SK-N-SH (cell line): ENCODE measurements at regions not wholly inside any gene's neighbourhood (a gene's known extent, or its start where the extent isn't known, plus 50 kb on each side); places are given as distances from the start of the nearest gene placed in this dataset.

Experiments
- CTCF ChIA-PET: fragments of 300-600, 350-600 bp; formaldehyde crosslinking; extraction: SDS; loops from one replicate; lab custom pipeline; 2021; lab: Yijun Ruan, JAX
- POLR2A ChIA-PET: fragments of 350-600 bp; sonication (Branson Sonifier 250); formaldehyde crosslinking; extraction: SDS; loops from one replicate; lab custom pipeline; 2020; ENCODE audit warnings: antibody characterized with exemption, inconsistent platforms; lab: Yijun Ruan, JAX
- DNase-seq: peaks from one replicate; pipeline ENCODE4 v3.0.0; 2012
- H2AFZ ChIP-seq: fragments of 200-600 bp; sonication (generic); 2 replicates; pipeline ENCODE4 v1.8.1; 2016; ENCODE audit warnings: antibody characterized with exemption, mild to moderate bottlenecking, low read depth
- H3F3A ChIP-seq: fragments of 200-600 bp; sonication (generic); replicated peaks from 2 replicates; pipeline ENCODE3; 2016; ENCODE audit warnings: antibody characterized with exemption, mild to moderate bottlenecking; ENCODE audit not compliant: insufficient read depth
- H3K27ac ChIP-seq, 2 experiments: fragments of 200-500 bp in 1 of 2; fragments of 200-600 bp in 1 of 2; sonication (Bioruptor generic) in 1 of 2; sonication (generic), shearing (Covaris generic) in 1 of 2; 2 replicates each; pipeline versions ENCODE4 v1.5.1 to v1.6.1; 2014 to 2016; ENCODE audit warnings: low read depth in 2 of 2, inconsistent platforms in 1 of 2, low read length in 1 of 2, mild to moderate bottlenecking in 1 of 2, mixed read lengths in 1 of 2
- H3K27me3 ChIP-seq: fragments of 200-600 bp; sonication (generic), shearing (Covaris generic); 2 replicates; pipeline ENCODE4 v1.6.1; 2016; ENCODE audit warnings: mixed run types; ENCODE audit not compliant: insufficient read depth
- H3K36me3 ChIP-seq, 2 experiments: fragments of 200-500 bp in 1 of 2; fragments of 200-600 bp in 1 of 2; sonication (Bioruptor generic) in 1 of 2; sonication (generic) in 1 of 2; replicated peaks in 1 of 2; 2 replicates each; pipeline versions ENCODE3 to v1.5.1; 2014 to 2016; ENCODE audit warnings: low read length in 1 of 2, mild to moderate bottlenecking in 1 of 2; ENCODE audit not compliant: insufficient read depth in 2 of 2, control insufficient read depth in 1 of 2
- H3K4me1 ChIP-seq, 2 experiments: fragments of 200-500 bp in 1 of 2; fragments of 200-600 bp in 1 of 2; sonication (Bioruptor generic) in 1 of 2; sonication (generic), shearing (Covaris generic) in 1 of 2; 2 replicates each; pipeline versions ENCODE4 v1.5.1 to v1.6.1; 2014 to 2016; ENCODE audit warnings: low read depth in 1 of 2, low read length in 1 of 2, mixed run types in 1 of 2; ENCODE audit not compliant: insufficient read depth in 2 of 2, control insufficient read depth in 1 of 2
- H3K4me2 ChIP-seq: fragments of 200-600 bp; sonication (generic), shearing (Covaris generic); 2 replicates; pipeline ENCODE4 v1.6.1; 2017; ENCODE audit warnings: mixed run types
- H3K4me3 ChIP-seq, 2 experiments: fragments of 200-500 bp in 1 of 2; fragments of 200-600 bp in 1 of 2; sonication (Bioruptor generic) in 1 of 2; sonication (generic), shearing (Covaris generic) in 1 of 2; 2 replicates each; pipeline versions ENCODE4 v1.5.1 to v1.8.1; 2014 to 2016; ENCODE audit warnings: low read depth in 2 of 2, inconsistent platforms in 1 of 2, low read length in 1 of 2, mild to moderate bottlenecking in 1 of 2, mixed read lengths in 1 of 2, moderate library complexity in 1 of 2
- H3K79me2 ChIP-seq: fragments of 200-600 bp; sonication (generic); 2 replicates; pipeline ENCODE4 v1.8.1; 2017; ENCODE audit warnings: mild to moderate bottlenecking; ENCODE audit not compliant: insufficient read depth
- H3K9ac ChIP-seq: fragments of 200-600 bp; sonication (generic); 2 replicates; pipeline ENCODE4 v1.6.1; 2017; ENCODE audit warnings: mixed run types
- H3K9me2 ChIP-seq: fragments of 200-600 bp; sonication (generic); 2 replicates; pipeline ENCODE4 v1.6.1; 2017; ENCODE audit warnings: mixed run types
- H3K9me3 ChIP-seq: fragments of 200-600 bp; sonication (generic); 2 replicates; pipeline ENCODE4 v1.6.1; 2017; ENCODE audit warnings: mixed run types, mild to moderate bottlenecking, moderate library complexity
- H4K20me1 ChIP-seq: fragments of 200-600 bp; sonication (generic); 2 replicates; pipeline ENCODE4 v1.6.1; 2017; ENCODE audit warnings: mild to moderate bottlenecking, mixed run types; ENCODE audit not compliant: insufficient read depth
- CHD2 ChIP-seq: fragments of 150-350 bp; IDR thresholded peaks from 2 replicates; pipeline ENCODE4 v1.6.1; 2018; ENCODE audit warnings: low read length; ENCODE audit not compliant: partially characterized antibody
- CTCF ChIP-seq: fragments of 200-600 bp; sonication (generic); IDR thresholded peaks from 2 replicates; pipeline ENCODE4 v1.6.1; 2017; ENCODE audit warnings: antibody characterized with exemption, mild to moderate bottlenecking, moderate library complexity
- ELF1 ChIP-seq: IDR thresholded peaks from 2 replicates; pipeline ENCODE4 v1.4.0; 2012
- FOSL2 ChIP-seq: IDR thresholded peaks from 2 replicates; pipeline ENCODE4 v1.4.0; 2012; ENCODE audit warnings: low read depth, mild to moderate bottlenecking, moderate library complexity, borderline replicate concordance
- GABPA ChIP-seq: IDR thresholded peaks from 2 replicates; pipeline ENCODE4 v1.4.0; 2012; ENCODE audit warnings: low read depth, mild to moderate bottlenecking
- GATA2 ChIP-seq: sonication (generic); formaldehyde crosslinking; IDR thresholded peaks from 2 replicates; pipeline ENCODE4 v1.5.0; 2020; ENCODE audit warnings: mild to moderate bottlenecking, missing genetic modification reagents
- IRF3 ChIP-seq: fragments of 150-350 bp; IDR thresholded peaks from 2 replicates; pipeline ENCODE4 v1.6.1; 2016; ENCODE audit warnings: mild to moderate bottlenecking, low read depth, low read length
- MAX ChIP-seq: IDR thresholded peaks from 2 replicates; pipeline ENCODE4 v1.4.0; 2012; ENCODE audit warnings: low read depth
- MXI1 ChIP-seq: IDR thresholded peaks from 2 replicates; pipeline ENCODE4 v1.6.1; 2012; ENCODE audit warnings: mild to moderate bottlenecking, low read depth, low read length, improper control_type of control experiment
- NFIC ChIP-seq: IDR thresholded peaks from 2 replicates; pipeline ENCODE4 v1.4.0; 2012; ENCODE audit warnings: borderline replicate concordance
- NRF1 ChIP-seq: IDR thresholded peaks from 2 replicates; pipeline ENCODE4 v1.6.1; 2012; ENCODE audit warnings: low read depth, mild to moderate bottlenecking, low read length
- RAD21 ChIP-seq: IDR thresholded peaks from 2 replicates; pipeline ENCODE4 v1.6.1; 2012; ENCODE audit warnings: mild to moderate bottlenecking, low read length
- REST ChIP-seq: IDR thresholded peaks from 2 replicates; pipeline ENCODE4 v1.6.1; 2012; ENCODE audit warnings: mild to moderate bottlenecking, low read depth, low read length, moderate library complexity
- SMC3 ChIP-seq: IDR thresholded peaks from 2 replicates; pipeline ENCODE4 v1.6.1; 2012; ENCODE audit warnings: low read depth, low read length, improper control_type of control experiment
- USF1 ChIP-seq: IDR thresholded peaks from 2 replicates; pipeline ENCODE4 v1.4.0; 2012; ENCODE audit warnings: low read depth, borderline replicate concordance
- ZBTB33 ChIP-seq: IDR thresholded peaks from 2 replicates; pipeline ENCODE4 v1.4.0; 2012; ENCODE audit warnings: low read depth, borderline replicate concordance
- WGBS: methylation state at CpG from one replicate; pipeline ENCODE4 v1.1.6; 2017; ENCODE audit warnings: low lambda C conversion rate; 5-methylcytosine and 5-hydroxymethylcytosine counted together

GRCh38 chr1:81689531-81689941 lies 111.2 kb upstream of the ADGRL2 start:
- Histone ChIP-seq H3K27ac (no peak overlapping the region), H3K9me3 (no peaks in the 10 kb centered on the region), H3K9ac (no peak overlapping the region), H4K20me1 (no peaks in the 10 kb centered on the region), H3K4me2 (no peak overlapping the region), H3K4me1 (peaks cover 0 to 3% of the 10 kb centered on the region in 2 experiments; a peak in 1 of 4 replicates), H3F3A (no peaks in the 10 kb centered on the region), H3K79me2 (no peaks in the 10 kb centered on the region), H3K4me3 (no peak overlapping the region), H3K36me3 (no peaks in the 10 kb centered on the region), H2AFZ (no peak overlapping the region), H3K9me2 (no peaks in the 10 kb centered on the region), H3K27me3 (no peaks in the 10 kb centered on the region)
- DNase-seq: no peak
- no peak for TF ChIP-seq IRF3
- TF ChIP-seq MXI1: no peak
- WGBS: 77% methylated on average over 5 of the region's 5 CpGs
- CTCF ChIA-PET: no interaction called here
- POLR2A ChIA-PET: no interaction called here

GRCh38 chr1:81682490-81682889 lies 118.2 kb upstream of the ADGRL2 start:
- no peak overlapping the region for H3K9ac ChIP-seq
- H2AFZ ChIP-seq: peak overlapping the region; percentile 43; the same call in 1 of the 2 replicates
- peaks cover 3% of the 10 kb centered on the region for H3F3A ChIP-seq
- CTCF ChIA-PET: interaction anchor here (1.0 kb wide), 1 partner anchor 20 kb away, joined by 3 read pairs; no protein-coding TSS in a partner anchor
- peaks cover 3 to 21% of the 10 kb centered on the region in 2 experiments; a peak in 2 of 4 replicates for H3K4me1 ChIP-seq
- no peak overlapping the region for H3K4me3 ChIP-seq
- DNase-seq: no peak
- H3K9me3 ChIP-seq: no peaks in the 10 kb centered on the region
- H3K36me3 ChIP-seq: no peaks in the 10 kb centered on the region
- 0 out of 2 replicates have a peak overlapping the region, but pooled peaks have one; percentile 16 for H3K4me2 ChIP-seq
- no peaks in the 10 kb centered on the region for H4K20me1 ChIP-seq
- no peaks in the 10 kb centered on the region for H3K79me2 ChIP-seq
- 67% methylated on average over 7 of the region's 7 CpGs for WGBS
- no peaks in the 10 kb centered on the region for H3K9me2 ChIP-seq
- H3K27ac ChIP-seq: peak overlapping the region in 1 of 2 experiments; percentile 30; a peak in 2 of 4 replicates
- POLR2A ChIA-PET: no interaction called here
- no peaks in the 10 kb centered on the region for H3K27me3 ChIP-seq
- TF ChIP-seq RAD21 (no peak), USF1 (no peak), ZBTB33 (no peak), ELF1 (no peak), REST (no peak), CHD2 (no peak), FOSL2 (peak; percentile 9; the same call in 1 of the 2 replicates), NRF1 (no peak), NFIC (no peak; the same call in 1 of the 2 replicates), MAX (no peak; the same call in 1 of the 2 replicates), GABPA (no peak), SMC3 (no peak), GATA2 (no peak), CTCF (no peak), IRF3 (no peak)
